ENCODE measurements at regions not wholly inside any gene's neighbourhood (a gene's known extent, or its start where the extent isn't known, plus 50 kb on each side); places are given as distances from the start of the nearest gene placed in this dataset.

DNA sequence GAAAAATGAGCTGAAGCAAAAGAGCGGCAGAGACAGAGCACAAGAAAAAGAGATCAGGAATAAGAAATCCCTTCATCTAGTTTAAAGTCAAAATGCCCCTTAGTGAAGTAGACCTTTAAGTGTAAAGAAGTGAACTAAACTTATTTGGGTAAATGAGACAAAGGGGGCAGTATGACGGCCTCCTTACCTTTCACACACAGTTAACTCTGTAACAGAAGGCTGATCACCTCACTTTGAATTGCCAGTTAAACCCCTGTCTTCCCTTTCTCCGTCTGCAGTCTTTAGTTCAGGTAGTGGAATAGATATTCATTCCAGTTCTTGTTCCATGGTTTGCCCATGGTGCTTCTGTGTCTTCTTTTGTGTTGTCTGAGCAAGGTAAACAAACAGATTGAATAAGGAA is 1029.8 kb downstream of the DIAPH3 start:
- ATAC-seq: no peak
- no peaks in the 10 kb centered on the region for H3K9me3 ChIP-seq
- no peaks in the 10 kb centered on the region for H3K27me3 ChIP-seq
- no peak overlapping the region for H3K4me3 ChIP-seq
- TF ChIP-seq, protein P1, sequence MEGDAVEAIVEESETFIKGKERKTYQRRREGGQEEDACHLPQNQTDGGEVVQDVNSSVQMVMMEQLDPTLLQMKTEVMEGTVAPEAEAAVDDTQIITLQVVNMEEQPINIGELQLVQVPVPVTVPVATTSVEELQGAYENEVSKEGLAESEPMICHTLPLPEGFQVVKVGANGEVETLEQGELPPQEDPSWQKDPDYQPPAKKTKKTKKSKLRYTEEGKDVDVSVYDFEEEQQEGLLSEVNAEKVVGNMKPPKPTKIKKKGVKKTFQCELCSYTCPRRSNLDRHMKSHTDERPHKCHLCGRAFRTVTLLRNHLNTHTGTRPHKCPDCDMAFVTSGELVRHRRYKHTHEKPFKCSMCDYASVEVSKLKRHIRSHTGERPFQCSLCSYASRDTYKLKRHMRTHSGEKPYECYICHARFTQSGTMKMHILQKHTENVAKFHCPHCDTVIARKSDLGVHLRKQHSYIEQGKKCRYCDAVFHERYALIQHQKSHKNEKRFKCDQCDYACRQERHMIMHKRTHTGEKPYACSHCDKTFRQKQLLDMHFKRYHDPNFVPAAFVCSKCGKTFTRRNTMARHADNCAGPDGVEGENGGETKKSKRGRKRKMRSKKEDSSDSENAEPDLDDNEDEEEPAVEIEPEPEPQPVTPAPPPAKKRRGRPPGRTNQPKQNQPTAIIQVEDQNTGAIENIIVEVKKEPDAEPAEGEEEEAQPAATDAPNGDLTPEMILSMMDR (IDR thresholded peaks at IDR 0.05): no peak
- no peaks in the 10 kb centered on the region for H3K4me1 ChIP-seq
- DNase-seq: no peak
- H3K27ac ChIP-seq: no peak overlapping the region
- no peaks in the 10 kb centered on the region for H3K36me3 ChIP-seq
- intact Hi-C loops (cut with DNase I): no loop called here

DNA sequence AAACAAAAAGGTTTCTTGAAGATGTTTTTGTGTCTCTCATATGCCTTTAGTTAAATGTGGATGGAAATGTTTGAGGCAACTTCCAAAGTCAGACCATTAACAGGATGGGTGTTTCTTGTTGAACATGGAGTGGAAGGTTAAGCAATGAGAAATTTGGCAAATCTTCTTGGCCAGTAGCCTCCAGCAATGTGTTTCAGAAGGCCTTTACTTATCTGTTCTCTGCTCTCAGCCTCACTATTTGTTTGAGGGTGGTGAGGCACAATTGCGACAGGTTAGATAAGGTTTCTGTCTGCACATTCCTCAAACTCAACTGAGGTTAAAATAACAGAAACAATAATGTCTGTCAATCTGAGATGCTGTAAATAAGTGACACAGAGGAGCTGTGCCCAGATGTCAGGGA is 1019.0 kb downstream of the DIAPH3 start:
- H3K9me3 ChIP-seq: no peaks in the 10 kb centered on the region
- TF ChIP-seq, protein P1 (IDR thresholded peaks at IDR 0.05): no peak
- intact Hi-C loops (cut with DNase I): no loop called here
- ATAC-seq (no peak), DNase-seq (no peak)
- no peak overlapping the region for H3K27ac ChIP-seq
- no peaks in the 10 kb centered on the region for H3K27me3 ChIP-seq
- no peaks in the 10 kb centered on the region for H3K36me3 ChIP-seq
- H3K4me1 ChIP-seq: no peaks in the 10 kb centered on the region
- no peak overlapping the region for H3K4me3 ChIP-seq

DNA sequence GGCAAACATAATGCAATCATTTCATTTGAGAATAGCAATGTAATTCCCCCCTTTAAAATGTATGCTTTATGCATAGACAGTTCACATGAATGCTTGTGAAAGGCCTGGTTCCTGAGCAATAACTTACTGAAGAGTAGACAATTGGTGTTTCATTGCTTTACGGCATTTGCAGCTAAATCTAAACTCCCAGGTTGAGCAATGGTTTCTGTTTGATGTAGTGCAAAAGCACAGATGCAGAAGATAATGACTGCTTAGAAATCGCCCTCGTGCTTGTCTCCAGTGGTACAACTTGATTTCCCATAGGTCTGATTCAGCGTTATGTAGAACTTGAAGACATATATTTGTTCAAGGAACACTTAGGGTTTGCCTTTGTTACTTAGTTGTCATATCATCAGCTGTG is 1018.3 kb downstream of the DIAPH3 start:
- no peaks in the 10 kb centered on the region for H3K9me3 ChIP-seq
- DNase-seq: no peak
- TF ChIP-seq, protein P1 (IDR thresholded peaks at IDR 0.05): no peak
- no peaks in the 10 kb centered on the region for H3K27me3 ChIP-seq
- no peak overlapping the region for H3K27ac ChIP-seq
- no peaks in the 10 kb centered on the region for H3K4me1 ChIP-seq
- no peak overlapping the region for H3K4me3 ChIP-seq
- no peak for ATAC-seq
- no peaks in the 10 kb centered on the region for H3K36me3 ChIP-seq
- intact Hi-C loops (cut with DNase I): no loop called here

DNA sequence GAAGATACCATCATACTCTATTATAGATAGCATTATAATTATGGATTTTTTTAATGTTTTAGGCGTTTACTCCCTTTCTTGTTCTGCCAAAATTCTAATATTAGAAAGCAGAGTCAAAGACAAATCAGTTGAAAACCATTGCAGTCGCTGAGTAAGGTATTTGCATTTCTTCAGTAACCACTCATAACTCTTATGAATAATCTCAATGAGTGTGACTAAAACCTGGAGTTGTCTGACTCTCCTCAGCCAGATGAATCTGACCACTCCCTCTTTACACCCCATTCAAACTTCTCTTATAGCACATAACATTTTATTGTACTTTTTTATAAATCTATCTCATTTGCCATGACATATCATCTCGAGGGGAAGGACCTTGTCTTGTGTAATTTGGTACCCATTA is 1006.5 kb downstream of the DIAPH3 start:
- intact Hi-C loops (cut with DNase I): no loop called here
- TF ChIP-seq, protein P1 (IDR thresholded peaks at IDR 0.05): no peak
- Histone ChIP-seq H3K4me3 (no peak overlapping the region), H3K4me1 (no peaks in the 10 kb centered on the region), H3K27me3 (no peaks in the 10 kb centered on the region), H3K27ac (no peak overlapping the region), H3K9me3 (no peaks in the 10 kb centered on the region), H3K36me3 (no peaks in the 10 kb centered on the region)
- no peak for DNase-seq
- ATAC-seq: no peak

DNA sequence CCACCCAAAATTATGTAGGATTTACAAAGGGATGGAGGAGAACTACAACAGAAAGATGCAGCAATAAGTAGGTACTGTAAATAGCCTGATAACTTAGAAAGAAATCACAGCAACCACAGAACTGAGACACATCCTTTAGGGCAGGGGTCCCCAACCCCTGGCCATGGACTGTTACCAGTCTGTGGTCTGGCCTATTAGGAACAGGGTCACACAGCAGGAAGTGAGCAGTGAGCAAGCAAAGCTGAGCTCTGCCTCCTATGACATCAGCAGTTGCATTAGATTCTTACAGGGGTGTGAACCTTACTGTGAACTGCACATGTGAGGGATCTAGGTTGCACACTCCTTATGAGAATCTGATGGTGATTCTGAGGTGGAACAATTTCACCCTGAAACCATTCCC is 997.6 kb downstream of the DIAPH3 start:
- intact Hi-C loops (cut with DNase I): no loop called here
- DNase-seq (no peak), ATAC-seq (no peak)
- Histone ChIP-seq H3K27ac (no peak overlapping the region), H3K27me3 (no peaks in the 10 kb centered on the region), H3K36me3 (no peaks in the 10 kb centered on the region), H3K4me1 (no peaks in the 10 kb centered on the region), H3K9me3 (no peaks in the 10 kb centered on the region), H3K4me3 (no peak overlapping the region)
- TF ChIP-seq, protein P1 (IDR thresholded peaks at IDR 0.05): no peak

DNA sequence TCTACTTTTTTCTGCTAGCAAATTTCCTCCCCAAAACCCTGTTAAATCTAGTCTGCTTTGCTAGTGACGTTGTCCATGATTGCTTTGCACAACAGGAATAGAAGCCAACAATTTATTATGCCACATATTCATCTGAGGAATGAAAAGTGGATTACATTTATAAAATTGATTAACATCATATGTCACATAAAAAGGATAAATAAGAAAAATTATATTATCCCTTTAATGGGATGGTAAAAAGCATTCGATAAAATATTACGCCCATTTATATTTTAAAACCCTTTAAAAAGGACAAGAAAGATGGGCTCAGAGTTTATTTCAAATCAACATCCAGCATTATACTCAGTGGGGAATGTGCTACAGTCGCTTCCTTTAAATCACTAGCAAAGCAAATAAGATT is 991.7 kb downstream of the DIAPH3 start:
- no peaks in the 10 kb centered on the region for H3K36me3 ChIP-seq
- DNase-seq: no peak
- no peaks in the 10 kb centered on the region for H3K4me1 ChIP-seq
- TF ChIP-seq, protein P1 (IDR thresholded peaks at IDR 0.05): no peak
- intact Hi-C loops (cut with DNase I): no loop called here
- no peak overlapping the region for H3K4me3 ChIP-seq
- no peak overlapping the region for H3K27ac ChIP-seq
- no peaks in the 10 kb centered on the region for H3K9me3 ChIP-seq
- no peak for ATAC-seq
- no peaks in the 10 kb centered on the region for H3K27me3 ChIP-seq

All from upper lobe of right lung (tissue), 1 donor.